ENCODE measurements at regions not wholly inside any gene's neighbourhood (a gene's known extent, or its start where the extent isn't known, plus 50 kb on each side); places are given as distances from the start of the nearest gene placed in this dataset.
"Not testable (repeated sequence)": the region's sequence is repeated elsewhere in the genome, so short reads cannot be mapped to it uniquely, and the experiment has no call there.

DNA sequence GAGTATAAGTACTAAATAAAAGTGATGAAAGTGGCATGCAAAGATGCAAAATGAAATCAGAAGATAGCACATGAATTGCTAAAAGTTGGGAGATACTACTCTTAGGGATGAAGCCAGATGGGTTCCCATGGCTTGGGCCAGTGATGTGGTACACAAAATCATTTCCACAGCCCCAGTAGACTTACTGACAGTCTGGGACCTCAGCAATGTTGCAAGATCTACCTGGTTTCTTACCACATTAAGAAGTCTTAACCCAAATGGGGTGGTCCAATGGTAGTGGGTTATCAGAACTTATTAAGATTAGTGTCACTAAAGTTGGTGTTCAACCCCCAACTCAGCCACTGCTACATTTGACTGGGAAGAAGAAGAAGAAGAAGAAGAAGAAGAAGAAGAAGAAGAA, 227.7 kb upstream of the IRF2BP2 start:
- DNase-seq, result no peak

DNA sequence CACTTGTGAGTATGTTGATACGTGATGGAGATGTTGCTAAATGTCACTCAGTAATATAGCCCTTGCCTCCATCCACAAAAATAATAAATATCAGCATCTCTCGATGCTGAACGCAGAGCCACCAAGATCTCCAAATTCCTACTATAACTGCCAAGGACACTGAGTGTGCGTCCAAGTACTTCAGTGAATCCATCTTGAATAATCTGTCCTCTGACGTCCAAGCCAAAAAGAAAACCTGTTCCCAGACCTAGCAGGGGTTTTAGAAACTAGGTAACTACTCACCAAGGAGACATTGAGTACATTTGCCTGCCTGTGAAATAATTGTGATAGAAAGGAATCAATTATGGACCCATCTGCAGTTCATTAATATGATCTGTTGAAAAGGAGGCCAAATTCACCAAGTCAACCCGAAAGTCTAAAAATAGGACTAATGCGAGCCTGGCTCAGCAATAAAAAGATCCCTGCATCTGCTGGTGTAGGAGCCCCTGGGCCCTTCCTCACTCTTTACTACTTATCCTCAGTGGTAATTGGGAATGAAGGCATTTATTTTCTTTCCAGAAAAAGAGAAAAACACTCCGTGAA, 226.9 kb upstream of the IRF2BP2 start:
- no peak for DNase-seq

DNA sequence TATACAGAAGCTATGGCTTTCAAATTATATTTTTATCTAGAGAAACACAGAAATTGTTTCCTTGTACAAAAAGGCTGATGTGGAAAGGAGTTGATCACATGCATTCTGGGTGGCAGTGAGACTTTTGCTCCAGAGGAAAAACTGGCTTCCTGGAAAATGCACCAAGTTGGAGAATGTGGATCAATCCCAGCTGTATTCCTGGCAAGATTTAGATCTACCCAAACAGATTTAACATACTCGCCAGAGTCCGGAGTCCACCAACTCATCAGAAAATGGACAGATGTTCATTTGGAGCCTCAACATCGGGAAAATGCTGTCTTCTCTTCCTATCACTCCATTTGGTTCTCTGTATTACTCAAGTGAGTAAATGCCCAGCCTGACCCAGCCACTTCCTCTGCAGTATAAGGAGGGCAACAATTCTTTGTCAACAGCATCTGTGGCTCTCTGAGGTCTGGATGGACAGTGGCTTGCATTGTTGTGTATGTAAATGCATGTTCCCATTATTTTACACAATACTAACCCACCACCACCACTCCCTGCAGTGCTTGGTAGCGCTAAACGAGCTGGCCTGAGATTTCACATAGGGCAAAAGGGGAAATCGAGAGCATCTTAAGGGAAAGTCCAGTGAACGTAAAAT, 226.2 kb upstream of the IRF2BP2 start:
- no peak for DNase-seq

DNA sequence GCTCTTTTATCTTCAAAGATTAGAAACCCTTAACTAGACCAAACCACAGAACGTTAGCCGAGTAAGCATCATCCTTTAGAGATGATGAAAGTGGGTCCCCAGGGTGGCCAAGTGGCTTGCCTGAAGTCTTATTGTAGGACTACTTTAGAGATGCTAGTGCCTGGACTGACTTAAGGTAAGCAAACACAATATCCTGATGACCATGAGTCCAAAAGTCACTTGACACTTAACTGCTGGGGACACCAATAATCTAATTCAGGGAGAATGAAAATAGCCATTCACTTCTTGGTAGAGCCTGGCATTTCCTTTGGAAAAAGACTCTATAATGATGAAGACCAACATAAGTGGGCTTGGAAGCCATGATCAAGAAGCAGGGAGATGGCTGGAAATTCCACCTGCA, 225.3 kb upstream of the IRF2BP2 start:
- DNase-seq, result no peak

DNA sequence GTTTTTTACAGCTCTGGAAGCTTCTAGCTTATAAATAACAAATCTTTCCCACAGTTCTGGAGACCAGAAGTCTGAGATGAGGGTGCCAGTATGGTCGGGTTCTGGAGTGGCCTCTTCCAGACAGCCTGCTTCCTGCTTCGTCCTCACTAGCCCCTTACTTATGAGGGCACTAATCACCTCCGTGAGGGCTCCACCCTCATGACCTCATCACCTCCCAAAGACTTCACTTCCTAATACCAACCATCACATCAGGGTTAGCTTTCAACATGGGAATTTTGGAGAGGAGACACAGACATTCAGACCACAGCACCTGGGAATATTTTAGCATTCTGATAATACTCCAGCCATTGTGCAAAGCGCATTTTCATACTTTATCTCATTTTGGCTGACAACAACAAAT, 223.7 kb upstream of the IRF2BP2 start:
- no peak for DNase-seq

DNA sequence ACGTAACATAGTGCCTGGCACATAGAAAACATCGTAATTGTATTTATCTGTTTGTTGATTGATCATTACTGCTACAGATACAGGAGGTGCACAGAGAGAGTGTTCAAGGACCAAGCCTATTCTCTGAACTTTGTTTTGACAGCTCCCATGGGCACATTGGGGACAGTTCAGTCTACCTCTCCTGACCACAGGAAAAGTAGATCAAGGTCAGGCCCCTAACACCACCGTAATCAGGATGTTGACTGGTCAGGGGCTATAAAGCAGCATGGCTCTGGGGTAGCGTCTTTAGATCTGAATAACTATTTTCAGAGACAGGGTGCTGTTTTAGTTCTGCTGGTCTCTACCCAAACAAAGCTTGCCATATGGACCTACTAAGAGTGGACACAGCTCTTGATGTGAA, 223.1 kb upstream of the IRF2BP2 start:
- no peak for DNase-seq

DNA sequence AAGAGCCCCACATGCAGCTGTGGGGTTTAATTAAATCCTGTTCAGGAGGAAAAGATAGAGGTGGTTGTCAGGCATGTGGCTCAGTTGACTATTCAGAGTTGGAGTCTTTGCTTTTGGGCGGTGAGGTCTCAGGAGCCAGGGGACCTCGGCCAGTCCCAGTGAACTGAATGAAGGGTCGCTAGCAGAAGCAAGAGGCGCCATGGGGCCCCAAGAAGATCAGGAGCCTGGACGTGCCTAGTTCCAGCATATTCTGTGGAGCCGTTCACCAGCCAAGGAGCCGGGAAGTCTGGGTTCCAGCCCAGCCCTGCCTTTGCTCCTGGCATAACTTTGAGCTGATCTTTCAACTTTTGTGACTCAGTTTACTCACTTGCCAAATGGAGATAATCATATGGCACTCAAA, 217.7 kb upstream of the IRF2BP2 start:
- no peak for DNase-seq

DNA sequence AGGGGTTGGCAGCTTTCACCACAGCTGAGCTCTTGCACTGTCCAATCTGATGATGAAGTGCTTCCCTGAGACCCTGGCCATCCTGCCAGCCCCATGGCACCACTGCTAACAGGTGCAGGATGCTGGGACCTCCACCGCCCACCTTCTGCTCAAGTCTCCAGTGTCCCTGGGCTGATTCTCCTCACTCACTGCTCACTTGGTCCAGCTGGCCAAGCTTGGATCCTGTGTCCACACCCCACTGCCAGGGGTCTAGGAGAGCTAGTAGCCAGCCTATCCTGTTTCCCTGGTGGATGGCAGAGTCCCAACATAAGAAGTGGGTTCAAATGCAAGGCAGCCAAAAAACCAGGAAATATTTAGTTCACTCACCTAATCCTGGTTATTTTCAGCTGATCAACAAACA, 217.2 kb upstream of the IRF2BP2 start:
- no peak for DNase-seq

DNA sequence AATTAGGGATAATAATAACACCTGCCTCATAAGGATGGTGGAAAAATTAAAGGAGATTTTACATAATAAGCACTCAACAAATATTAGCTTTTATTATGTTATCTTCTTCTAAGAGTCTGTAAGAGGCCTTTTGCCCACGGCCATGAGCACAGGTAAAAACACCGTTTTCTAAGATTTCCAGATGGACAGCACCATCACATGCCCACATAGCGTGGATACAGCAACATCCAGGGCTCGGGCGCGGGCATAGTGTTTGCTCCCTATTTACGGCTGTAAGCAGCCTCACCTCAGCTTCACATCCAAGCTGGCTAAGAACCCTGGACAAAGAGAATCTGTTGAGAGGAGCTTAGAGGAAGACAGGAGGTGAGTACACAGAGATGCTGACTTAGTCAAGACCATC, 216.4 kb upstream of the IRF2BP2 start:
- DNase-seq, result no peak

DNA sequence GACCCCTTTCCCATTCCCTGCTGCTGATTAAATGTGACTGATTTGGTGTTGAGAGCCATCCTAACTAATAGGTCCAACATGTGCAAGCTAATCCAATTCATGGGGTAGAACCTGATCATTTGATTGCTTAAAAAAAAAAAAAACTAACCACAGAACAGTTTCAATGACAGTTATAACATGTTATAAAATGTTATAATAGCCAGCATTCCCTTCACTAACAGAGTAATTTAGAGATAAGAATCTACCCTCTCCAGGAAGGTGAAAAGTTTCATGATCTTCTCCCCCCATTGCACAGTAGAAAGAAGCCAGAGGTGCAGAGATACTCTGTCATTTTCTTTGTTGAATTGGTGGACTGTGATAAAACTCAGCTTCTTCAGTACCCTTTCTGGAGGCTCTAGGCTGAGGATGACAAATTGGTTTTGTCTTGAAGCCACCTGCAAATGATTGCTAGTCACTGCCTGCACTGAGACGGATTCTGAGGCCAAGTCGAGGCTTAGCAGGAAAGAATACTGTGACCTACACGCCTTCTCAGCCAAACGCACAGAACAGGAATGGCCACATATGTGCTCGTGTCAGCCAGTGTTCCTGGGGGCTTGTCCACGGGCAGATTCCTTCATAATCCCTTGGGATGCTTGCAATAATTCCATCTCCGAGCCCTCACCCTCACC, 215.7 kb upstream of the IRF2BP2 start:
- no peak for DNase-seq

DNA sequence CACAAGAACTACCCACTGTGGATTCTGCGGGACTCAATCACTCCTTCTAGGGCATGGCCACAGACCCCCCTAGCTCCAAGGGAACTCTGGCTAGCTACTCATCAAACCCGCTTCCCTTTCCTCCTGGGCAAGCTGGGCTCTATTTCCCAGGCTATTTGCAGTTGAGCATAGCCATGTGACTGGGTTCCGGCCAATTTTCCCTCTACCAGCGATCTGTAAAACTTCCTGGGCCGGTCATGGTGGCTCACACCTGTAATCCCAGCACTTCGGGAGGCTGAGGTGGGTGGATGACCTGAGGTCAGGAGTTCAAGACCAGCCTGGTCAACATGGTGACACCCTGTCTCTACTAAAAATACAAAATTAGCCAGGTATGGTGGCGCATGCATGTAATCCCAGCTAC, 214.9 kb upstream of the IRF2BP2 start:
- not testable (repeated sequence) for DNase-seq

DNA sequence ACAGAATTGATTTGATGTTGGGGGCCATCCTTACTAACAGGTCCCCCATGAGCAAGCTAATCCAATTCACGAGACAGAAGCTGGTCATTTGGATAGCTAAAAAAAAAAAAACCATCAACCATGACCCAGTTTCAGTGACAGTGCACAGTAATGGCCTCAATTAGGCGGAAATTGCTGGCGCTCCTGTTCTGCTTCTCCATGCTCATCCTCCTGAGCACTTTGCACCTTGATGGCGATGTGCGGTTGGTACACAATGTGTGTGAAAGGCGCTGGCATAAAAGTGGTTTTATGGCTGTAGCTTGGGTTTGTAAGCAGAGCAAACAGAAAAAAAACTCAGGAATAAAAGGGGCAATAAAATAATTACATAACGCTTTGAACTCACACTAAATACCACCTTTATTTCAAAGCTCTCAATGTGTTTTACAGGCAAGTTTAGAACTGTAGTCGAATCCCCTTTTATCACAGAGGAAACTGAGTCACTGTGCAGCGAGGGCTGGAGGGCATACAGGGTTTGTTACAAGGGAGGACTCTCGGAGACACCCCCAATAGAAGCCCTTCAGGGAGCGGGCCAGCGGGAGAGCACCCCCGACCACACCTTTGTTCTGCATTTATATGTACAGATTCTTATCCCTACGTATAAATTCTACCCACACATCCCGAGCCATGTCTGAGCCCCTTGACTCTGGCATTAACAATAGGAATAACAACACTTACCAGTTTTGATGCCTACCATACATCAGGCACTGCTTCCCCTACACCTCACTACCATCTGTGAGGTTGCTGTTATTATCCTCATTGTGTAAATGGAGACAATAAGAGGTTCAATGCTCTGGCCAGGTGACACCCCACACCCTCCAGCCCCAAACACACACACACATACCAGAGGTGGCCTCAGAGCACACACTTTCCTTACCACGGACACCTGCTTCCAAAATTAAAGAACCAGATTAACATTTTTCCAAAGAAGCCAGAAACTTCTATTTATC, 213.5 kb upstream of the IRF2BP2 start:
- DNase-seq, result peak; percentile 16 to 73

DNA sequence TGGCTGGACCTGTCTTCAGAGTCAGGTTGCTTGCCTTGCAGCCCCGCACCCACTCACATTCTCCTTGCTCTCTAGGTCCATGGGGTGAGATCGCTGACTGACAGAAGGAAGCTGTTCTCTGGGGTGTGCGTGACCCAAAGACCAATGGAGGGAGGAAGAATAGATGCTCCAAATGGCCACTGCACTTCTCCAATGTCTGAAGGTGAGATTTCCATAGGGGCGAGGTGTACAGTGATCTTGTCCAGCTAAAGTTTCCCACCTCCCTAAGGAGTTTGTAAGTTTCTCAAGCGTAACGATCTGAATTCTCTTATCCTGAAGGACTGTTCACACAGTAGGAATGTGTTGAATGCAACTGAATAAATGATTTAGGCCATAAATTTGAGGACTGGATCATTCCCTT, 211.9 kb upstream of the IRF2BP2 start:
- DNase-seq, result no peak

DNA sequence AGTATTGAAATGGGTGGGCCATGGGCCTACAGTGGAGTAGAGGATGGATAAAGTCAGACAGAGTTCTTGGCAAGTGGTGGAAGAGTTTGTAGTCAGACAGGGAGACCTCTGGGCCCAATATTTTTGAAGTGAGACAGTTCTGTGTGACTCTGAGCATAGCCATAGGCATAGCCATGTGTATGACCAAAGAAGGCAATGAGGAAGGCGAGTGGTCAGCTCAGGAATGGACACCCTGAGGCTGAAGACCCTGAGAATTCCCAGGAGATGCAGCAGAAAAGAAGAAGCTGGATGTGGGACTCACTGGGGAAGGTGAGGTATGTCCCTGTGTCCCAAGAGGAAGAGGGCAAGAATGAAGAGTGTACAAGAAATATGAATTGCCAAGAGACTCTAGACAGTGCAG, 210.6 kb upstream of the IRF2BP2 start:
- no peak for DNase-seq

DNA sequence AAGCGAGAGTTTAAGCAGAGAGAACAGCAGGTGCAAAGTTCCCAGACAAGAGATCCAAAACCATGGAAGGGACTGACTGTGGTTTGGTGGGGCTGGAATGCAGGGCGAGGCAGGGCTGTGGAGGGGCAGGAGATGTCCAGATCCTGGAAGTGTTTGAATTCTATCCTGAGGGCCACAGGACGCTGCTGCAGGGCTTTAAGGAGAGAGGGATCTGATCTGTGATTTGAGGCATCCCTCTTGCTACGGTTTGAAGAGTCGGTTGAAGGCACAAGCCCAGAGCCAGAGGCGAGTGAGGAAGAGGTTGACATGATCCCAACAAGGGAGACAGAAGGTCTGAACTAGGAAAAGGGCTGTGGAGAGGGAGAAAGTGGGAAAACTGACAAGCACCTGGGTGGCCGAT, 209.9 kb upstream of the IRF2BP2 start:
- DNase-seq, result not testable (repeated sequence)

DNA sequence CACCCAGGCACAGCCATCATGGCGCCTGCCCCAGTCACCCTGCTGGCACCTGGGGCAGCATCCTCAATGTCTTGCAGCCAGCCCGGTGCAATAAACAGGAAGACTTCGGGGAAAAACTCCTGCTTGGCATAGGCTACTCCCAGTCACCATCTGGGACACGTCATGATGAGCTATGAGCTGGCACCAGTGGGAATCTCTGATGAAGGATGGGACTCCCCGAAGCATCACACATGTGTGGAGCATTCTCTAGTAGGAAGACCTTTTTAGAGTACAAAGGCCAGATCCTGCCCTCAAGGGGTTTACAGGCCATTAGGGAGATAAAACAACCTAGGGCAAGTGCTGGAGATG, 208.0 kb upstream of the IRF2BP2 start:
- DNase-seq, result not testable (repeated sequence)

DNA sequence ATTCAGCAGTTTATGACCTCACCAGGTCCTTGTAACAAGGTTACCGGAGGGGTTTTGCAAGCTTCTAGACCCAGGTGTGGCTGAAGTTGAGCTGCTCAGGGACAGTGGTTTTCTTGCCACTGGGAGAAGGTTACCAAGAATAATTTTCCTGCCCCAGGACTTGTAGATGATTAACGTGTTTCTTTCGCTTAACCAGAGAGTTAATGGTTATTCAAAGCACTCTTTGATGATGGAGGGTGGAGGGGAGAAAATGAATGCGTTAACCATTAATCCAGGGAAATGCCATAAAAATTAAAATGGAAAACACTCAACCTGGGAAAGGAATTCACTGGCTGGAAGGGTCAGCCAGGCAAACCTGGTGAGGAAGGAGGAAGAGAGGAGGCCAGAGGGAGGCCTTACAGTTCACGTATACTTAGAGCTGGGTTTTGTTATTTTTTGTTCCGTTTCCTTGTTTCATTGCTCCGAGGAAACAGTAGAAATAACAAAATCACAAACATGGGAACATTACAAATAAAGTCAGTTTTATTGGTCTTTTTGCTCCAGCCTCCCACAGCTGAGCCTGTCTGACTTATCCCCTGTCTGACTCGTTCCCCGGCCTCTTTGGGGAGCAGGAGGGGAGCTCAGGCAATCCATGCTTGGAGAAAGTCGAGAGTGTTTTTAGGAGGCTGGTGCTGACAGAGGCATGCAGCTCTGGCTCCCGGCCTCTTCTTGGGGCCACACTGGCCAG, 207.5 kb upstream of the IRF2BP2 start:
- DNase-seq, result not testable (repeated sequence)

DNA sequence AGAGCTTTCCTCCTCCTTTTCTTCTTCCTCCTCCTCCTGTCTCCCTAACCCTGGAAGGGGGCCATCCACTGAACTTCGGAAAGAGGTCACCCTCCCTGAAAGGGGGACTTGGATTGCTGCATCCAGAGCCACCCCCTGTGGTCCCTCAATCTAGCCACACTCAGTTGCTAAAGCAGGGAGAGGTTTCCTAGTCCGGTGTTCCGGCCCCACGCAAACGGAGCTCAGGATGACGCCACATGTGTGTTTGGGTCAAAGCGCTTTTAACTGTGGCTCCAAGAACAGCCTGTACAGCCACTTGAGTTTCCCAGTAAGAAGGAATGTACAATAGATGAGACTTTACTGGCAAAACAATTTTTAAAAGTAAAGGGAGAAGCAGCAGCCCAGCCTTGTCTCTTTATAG, 206.9 kb upstream of the IRF2BP2 start:
- not testable (repeated sequence) for DNase-seq

DNA sequence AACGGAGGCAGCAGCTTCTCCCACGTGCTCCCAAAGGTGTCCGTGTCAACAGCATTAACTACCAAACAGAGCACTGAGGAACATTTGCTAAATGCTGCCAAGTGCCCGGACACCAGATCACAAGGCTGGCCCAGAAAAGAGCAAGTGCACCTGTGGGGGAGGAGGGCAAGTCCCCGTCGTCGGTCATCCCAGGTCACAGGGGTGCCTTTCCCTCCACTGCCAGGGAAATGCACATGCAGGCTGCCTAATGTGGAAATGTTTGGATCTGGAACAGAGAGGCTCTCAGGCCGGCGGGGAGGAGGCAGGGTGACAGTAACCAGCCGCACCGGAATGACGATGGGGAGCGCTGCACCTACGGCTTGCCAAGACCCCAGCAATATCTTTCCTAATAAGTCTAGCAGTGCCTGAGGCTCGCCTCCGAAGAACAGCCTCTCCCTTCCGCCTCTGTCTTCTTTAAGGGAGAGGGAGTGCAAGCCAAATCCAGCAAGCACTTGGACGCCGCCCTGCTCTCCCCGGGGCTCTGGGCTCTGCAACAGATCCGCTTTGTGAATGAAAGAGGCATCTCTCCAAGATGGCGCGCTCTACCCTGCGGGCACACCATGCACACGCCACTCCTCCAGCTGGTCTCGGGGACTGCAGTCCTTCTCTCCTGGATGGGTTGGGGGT, 206.3 kb upstream of the IRF2BP2 start:
- not testable (repeated sequence) for DNase-seq

DNA sequence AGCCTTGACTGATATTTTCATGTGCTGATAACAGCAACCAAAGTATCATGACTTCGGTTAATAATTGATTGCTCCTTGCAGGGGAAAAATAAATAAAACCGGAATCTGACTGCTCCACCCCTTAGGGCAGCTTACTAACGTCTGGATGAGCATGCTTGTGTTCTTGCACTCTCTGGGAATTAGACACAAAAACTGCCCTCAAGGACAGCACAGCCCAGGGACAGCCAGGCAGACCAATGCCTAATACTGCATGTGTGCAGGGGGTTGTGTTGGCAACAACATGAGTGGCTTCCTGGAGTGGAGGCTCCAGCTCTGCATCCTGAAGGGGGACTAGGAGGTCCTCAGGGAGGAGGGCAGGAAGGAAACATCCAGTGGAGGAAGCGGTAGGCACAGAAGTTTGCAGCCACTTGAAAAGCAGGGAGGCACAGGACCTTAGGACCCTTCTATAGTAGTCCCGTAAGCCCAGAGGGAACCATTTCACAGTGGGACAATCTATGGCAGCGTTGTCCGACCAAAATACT, 205.4 kb upstream of the IRF2BP2 start:
- DNase-seq, result not testable (repeated sequence)

DNA sequence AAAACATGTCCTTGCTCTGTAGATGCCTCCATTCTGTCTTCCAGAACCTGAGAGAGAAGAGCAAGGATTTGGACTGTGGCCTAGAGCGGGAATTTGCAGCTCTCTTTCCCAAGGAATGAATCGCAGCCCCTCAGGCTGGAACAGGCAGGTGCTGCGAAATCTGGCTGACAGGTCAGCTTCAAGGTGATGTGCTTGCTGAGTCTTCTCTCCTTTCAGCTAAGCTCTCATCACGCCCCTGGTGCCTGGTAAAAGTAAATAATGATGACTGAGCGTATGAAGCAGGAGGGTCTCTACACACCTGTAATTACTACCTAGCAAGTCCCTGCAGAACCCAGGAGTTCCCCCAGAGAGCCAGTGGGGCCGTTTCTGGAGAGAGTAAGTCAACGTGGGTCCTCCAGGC, 204.3 kb upstream of the IRF2BP2 start:
- DNase-seq, result not testable (repeated sequence)

DNA sequence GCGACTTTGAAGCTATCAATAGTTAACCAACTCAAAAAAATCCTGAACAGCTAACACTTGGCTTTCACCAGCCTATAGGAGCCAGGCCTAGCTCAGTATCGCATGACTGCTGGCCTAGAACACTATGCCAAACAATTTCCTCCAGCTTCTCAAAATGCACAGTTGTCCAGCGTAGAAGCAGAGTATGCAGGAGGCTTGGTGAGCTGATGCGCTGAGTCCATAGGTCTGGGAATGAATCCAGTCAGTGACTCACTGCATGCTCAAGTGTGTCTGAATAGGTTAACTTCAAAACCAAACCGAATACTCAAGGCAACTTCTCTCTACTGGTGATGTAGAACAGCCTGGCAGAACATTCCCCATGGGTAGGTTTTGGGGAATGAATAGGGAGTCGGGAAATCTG, 201.8 kb upstream of the IRF2BP2 start:
- not testable (repeated sequence) for DNase-seq
